Ishikawa (cell line): ENCODE measurements at regions not wholly inside any gene's neighbourhood (a gene's known extent, or its start where the extent isn't known, plus 50 kb on each side); places are given as distances from the start of the nearest gene placed in this dataset.

Experiments used
- CEBPB ChIP-seq: IDR thresholded peaks from 2 replicates; pipeline ENCODE4 v1.6.1; 2012
- CREB1 ChIP-seq: IDR thresholded peaks from 2 replicates; pipeline ENCODE4 v1.6.1; 2012; ENCODE audit warnings: low read depth
- EGR1 ChIP-seq: IDR thresholded peaks from 2 replicates; pipeline ENCODE4 v1.6.1; 2012
- EP300 ChIP-seq: IDR thresholded peaks from 2 replicates; pipeline ENCODE4 v1.6.1; 2012; ENCODE audit warnings: borderline replicate concordance
- FOXM1 ChIP-seq: IDR thresholded peaks from 2 replicates; pipeline ENCODE4 v1.6.1; 2012; ENCODE audit warnings: low read depth, borderline replicate concordance
- MAX ChIP-seq: IDR thresholded peaks from 2 replicates; pipeline ENCODE4 v1.6.1; 2012
- NFIC ChIP-seq: IDR thresholded peaks from 2 replicates; pipeline ENCODE4 v1.6.1; 2012
- RAD21 ChIP-seq: IDR thresholded peaks from 2 replicates; pipeline ENCODE4 v1.6.1; 2012; ENCODE audit warnings: low read depth
- REST ChIP-seq: IDR thresholded peaks from 2 replicates; pipeline ENCODE4 v1.6.1; 2012; ENCODE audit warnings: low read depth, mild to moderate bottlenecking
- TAF1 ChIP-seq: IDR thresholded peaks from 2 replicates; pipeline ENCODE4 v1.6.1; 2012; ENCODE audit warnings: low read depth, mild to moderate bottlenecking
- TCF12 ChIP-seq: IDR thresholded peaks from 2 replicates; pipeline ENCODE4 v1.6.1; 2012; ENCODE audit warnings: low read depth
- TEAD4 ChIP-seq: IDR thresholded peaks from 2 replicates; pipeline ENCODE4 v1.6.1; 2012
- USF1 ChIP-seq: IDR thresholded peaks from 2 replicates; pipeline ENCODE4 v1.6.1; 2012
- YY1 ChIP-seq: IDR thresholded peaks from 2 replicates; pipeline ENCODE4 v1.6.1; 2012; ENCODE audit warnings: low read depth
- ZBTB7A ChIP-seq: IDR thresholded peaks from 2 replicates; pipeline ENCODE4 v1.6.1; 2012; ENCODE audit warnings: low read depth

GRCh38 chr5:167896814-167897213 lies 394.6 kb upstream of the WWC1 start:
- TF ChIP-seq CREB1 (no peak), REST (no peak), MAX (no peak), EP300 (no peak), YY1 (no peak), CEBPB (no peak), EGR1 (no peak), FOXM1 (no peak), ZBTB7A (no peak), NFIC (no peak), RAD21 (no peak), USF1 (no peak), TEAD4 (no peak), TAF1 (no peak), TCF12 (no peak)

GRCh38 chr5:167897371-167897770 lies 394.1 kb upstream of the WWC1 start:
- no peak for TF ChIP-seq EP300
- TF ChIP-seq RAD21 = no peak
- no peak for TF ChIP-seq EGR1
- TF ChIP-seq CREB1 = no peak
- no peak for TF ChIP-seq TEAD4
- TF ChIP-seq TCF12 = no peak
- no peak for TF ChIP-seq NFIC
- no peak for TF ChIP-seq REST
- no peak for TF ChIP-seq TAF1
- TF ChIP-seq FOXM1 = no peak
- TF ChIP-seq MAX = no peak
- no peak for TF ChIP-seq USF1
- no peak for TF ChIP-seq ZBTB7A
- TF ChIP-seq YY1 = no peak

- TF ChIP-seq CREB1 (no peak), REST (no peak), NFIC (no peak), CEBPB (no peak), ZBTB7A (no peak), MAX (no peak), RAD21 (no peak), USF1 (no peak), TEAD4 (no peak), EGR1 (no peak), EP300 (no peak), TAF1 (no peak), FOXM1 (no peak), YY1 (no peak), TCF12 (no peak)
These were observed 392.9 kb upstream of the WWC1 start for GRCh38 chr5:167898361-167899042.
